Uterus (tissue), 2 donors: ENCODE measurements at regions not wholly inside any gene's neighbourhood (a gene's known extent, or its start where the extent isn't known, plus 50 kb on each side); places are given as distances from the start of the nearest gene placed in this dataset.

Experiments used
- CTCF ChIP-seq, 4 experiments: fragments of 200-600 bp in 2 of 4; fragments of 450-650 bp in 2 of 4; sonication (generic) in 2 of 4; IDR thresholded peaks; one replicate each; pipeline ENCODE4 v1.5.1; 2016 to 2019; ENCODE audit warnings: antibody characterized with exemption in 4 of 4, mild to moderate bottlenecking in 2 of 4, moderate library complexity in 1 of 4
- POLR2A ChIP-seq, 2 donors: fragments of 450-650 bp; IDR thresholded peaks; one replicate each; pipeline ENCODE4 v1.6.1; 2016; ENCODE audit warnings: antibody characterized with exemption in 2 of 2, mild to moderate bottlenecking in 1 of 2, moderate library complexity in 1 of 2

GRCh38 chr9:1759009-1759408 lies 256.1 kb upstream of the SMARCA2 start:
- TF ChIP-seq POLR2A (IDR thresholded peaks at IDR 0.05) = no peak
- no peak for TF ChIP-seq CTCF (IDR thresholded peaks at IDR 0.05)
